ENCODE measurements at regions not wholly inside any gene's neighbourhood (a gene's known extent, or its start where the extent isn't known, plus 50 kb on each side); places are given as distances from the start of the nearest gene placed in this dataset.

- TF ChIP-seq CTCF (IDR thresholded peaks at IDR 0.05; ENCODE audit: extremely low read depth, missing control alignments) = no peak
- no peak for DNase-seq (ENCODE audit: low spot score)
Measured at GRCh38 chr5:30928956-30929355, 264.5 kb upstream of the CDH6 start.

GRCh38 chr5:30926218-30926617 lies 267.3 kb upstream of the CDH6 start:
- no peak for DNase-seq (ENCODE audit: low spot score)
- TF ChIP-seq CTCF (IDR thresholded peaks at IDR 0.05; ENCODE audit: extremely low read depth, missing control alignments) = no peak

- DNase-seq (ENCODE audit: low spot score) = no peak
- no peak for TF ChIP-seq CTCF (IDR thresholded peaks at IDR 0.05; ENCODE audit: extremely low read depth, missing control alignments)
Measured at GRCh38 chr5:30921388-30921787, 272.1 kb upstream of the CDH6 start.

- no peak for DNase-seq (ENCODE audit: low spot score)
- TF ChIP-seq CTCF (IDR thresholded peaks at IDR 0.05; ENCODE audit: extremely low read depth, missing control alignments) = no peak
Measured at GRCh38 chr5:30918171-30918570, 275.3 kb upstream of the CDH6 start.

- no peak for TF ChIP-seq CTCF (IDR thresholded peaks at IDR 0.05; ENCODE audit: extremely low read depth, missing control alignments)
- no peak for DNase-seq (ENCODE audit: low spot score)
Measured at GRCh38 chr5:30908356-30908755, 285.1 kb upstream of the CDH6 start.

GRCh38 chr5:30900367-30900766 lies 293.1 kb upstream of the CDH6 start:
- no peak for TF ChIP-seq CTCF (IDR thresholded peaks at IDR 0.05; ENCODE audit: extremely low read depth, missing control alignments)
- DNase-seq (ENCODE audit: low spot score) = no peak

GRCh38 chr5:30894811-30895210 lies 298.7 kb upstream of the CDH6 start:
- no peak for TF ChIP-seq CTCF (IDR thresholded peaks at IDR 0.05; ENCODE audit: extremely low read depth, missing control alignments)
- no peak for DNase-seq (ENCODE audit: low spot score)
